Bronchial epithelial cell (primary cell): ENCODE measurements at regions not wholly inside any gene's neighbourhood (a gene's known extent, or its start where the extent isn't known, plus 50 kb on each side); places are given as distances from the start of the nearest gene placed in this dataset.

ENCODE experiments used
- DNase-seq: peaks from one replicate; pipeline ENCODE4 v3.0.0-alpha.2; 2010; ENCODE audit warnings: low read depth
- FAIRE-seq: peaks from 2 replicates; lab custom pipeline; 2011; peaks lifted over from hg19 to GRCh38; lab: Jason Lieb, UNC
- H3K27me3 ChIP-seq: 2 replicates; pipeline ENCODE4 v1.5.1; 2011; ENCODE audit warnings: low read length; ENCODE audit not compliant: control insufficient read depth, insufficient read depth
- H3K36me3 ChIP-seq: 2 replicates; pipeline ENCODE4 v1.5.1; 2011; ENCODE audit warnings: low read length; ENCODE audit not compliant: control insufficient read depth, insufficient read depth
- H3K4me3 ChIP-seq: 2 replicates; pipeline ENCODE4 v1.5.1; 2011; ENCODE audit warnings: mild to moderate bottlenecking, low read depth, low read length, control low read depth
- TF ChIP-seq, protein P1 (sequence below): IDR thresholded peaks from 2 replicates; pipeline ENCODE4 v1.5.1; 2011; ENCODE audit warnings: mild to moderate bottlenecking, moderate library complexity, low read length, control low read depth, inconsistent platforms; ENCODE audit not compliant: insufficient read depth, severe bottlenecking

DNA sequence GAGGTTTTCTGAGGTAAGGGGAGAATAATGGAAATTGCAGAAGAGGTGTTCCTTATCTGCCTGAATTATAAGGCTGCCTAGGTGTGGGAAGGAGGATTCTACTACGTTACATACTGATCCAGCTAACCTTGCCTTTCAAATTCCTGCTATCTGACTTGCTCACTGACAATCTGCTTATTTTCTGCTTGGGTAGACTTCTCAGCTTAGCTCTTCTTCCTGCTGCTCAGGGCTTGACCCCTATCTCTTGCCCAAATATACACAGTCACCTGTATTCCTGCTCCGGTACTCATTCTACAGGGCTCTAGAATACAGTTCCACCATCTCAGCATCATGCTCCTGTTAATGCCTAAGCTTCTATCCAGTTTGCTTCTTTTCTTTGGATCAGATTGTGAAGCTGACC, 1607.6 kb downstream of the OLFM4 start:
- no peak for FAIRE-seq
- TF ChIP-seq, protein P1, sequence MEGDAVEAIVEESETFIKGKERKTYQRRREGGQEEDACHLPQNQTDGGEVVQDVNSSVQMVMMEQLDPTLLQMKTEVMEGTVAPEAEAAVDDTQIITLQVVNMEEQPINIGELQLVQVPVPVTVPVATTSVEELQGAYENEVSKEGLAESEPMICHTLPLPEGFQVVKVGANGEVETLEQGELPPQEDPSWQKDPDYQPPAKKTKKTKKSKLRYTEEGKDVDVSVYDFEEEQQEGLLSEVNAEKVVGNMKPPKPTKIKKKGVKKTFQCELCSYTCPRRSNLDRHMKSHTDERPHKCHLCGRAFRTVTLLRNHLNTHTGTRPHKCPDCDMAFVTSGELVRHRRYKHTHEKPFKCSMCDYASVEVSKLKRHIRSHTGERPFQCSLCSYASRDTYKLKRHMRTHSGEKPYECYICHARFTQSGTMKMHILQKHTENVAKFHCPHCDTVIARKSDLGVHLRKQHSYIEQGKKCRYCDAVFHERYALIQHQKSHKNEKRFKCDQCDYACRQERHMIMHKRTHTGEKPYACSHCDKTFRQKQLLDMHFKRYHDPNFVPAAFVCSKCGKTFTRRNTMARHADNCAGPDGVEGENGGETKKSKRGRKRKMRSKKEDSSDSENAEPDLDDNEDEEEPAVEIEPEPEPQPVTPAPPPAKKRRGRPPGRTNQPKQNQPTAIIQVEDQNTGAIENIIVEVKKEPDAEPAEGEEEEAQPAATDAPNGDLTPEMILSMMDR = no peak
- Histone ChIP-seq H3K27me3 (no peaks in the 10 kb centered on the region), H3K36me3 (no peaks in the 10 kb centered on the region), H3K4me3 (no peak overlapping the region)
- no peak for DNase-seq

DNA sequence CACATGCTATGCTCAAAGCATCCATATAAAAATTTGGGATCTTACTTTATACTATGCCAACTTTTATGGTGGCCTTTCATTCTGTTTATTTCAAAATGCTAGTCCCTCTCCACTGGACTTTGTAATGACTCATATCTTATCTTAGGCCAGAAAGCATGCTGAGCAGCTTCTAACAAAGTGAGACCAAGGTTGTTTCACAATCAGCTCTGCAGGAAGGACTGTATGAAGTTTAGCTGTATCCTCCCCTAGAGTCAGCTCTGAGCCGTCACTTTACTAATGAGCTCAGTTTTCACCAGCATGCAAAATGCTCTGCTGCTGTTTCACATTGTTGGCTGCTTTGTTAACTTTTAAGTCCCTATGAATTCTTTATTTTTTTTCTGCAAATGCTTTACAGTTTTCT, 1608.8 kb downstream of the OLFM4 start:
- DNase-seq (peak; percentile 44), FAIRE-seq (no peak)
- TF ChIP-seq, protein P1 = no peak
- no peaks in the 10 kb centered on the region for H3K27me3 ChIP-seq
- H3K36me3 ChIP-seq = no peaks in the 10 kb centered on the region
- no peak overlapping the region for H3K4me3 ChIP-seq

DNA sequence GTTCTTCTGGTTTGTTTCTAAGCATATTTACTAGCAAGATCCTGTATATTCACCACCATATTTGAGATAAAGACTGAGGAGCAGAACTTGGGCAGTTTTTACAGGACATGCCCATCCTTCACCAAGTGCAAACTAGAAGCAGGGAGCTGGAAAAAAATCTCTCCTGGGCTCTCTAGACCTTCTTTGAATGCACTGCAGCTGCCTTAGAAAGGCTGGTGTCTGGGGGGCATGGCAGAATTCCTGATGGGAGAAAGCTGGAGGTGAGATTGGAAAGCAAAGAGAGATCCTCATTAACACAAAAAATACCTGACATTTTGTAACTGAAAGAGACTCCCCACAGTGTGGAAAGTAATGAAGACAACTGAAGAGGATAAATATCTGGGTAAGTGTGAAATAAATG, 1612.1 kb downstream of the OLFM4 start:
- H3K4me3 ChIP-seq = no peak overlapping the region
- TF ChIP-seq, protein P1 = no peak

DNA sequence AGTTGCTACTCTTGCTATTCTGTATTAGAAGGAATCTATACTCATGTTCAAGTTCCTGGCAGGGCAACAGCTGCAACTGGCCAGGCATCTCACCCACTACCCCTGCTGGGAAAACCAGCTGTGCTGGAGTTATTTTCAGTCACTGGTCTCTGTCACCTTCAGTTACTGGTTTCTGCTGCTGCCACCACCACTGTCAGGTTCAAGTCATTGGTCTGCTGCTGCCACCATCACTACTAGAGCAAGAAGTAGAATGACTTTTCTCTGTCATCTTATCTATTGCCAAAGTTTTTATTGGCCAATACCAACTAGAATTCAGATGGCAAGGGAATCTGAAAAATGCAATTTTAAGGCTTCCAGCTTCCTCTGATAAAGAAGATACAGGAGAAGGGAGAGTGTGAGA, 1615.2 kb downstream of the OLFM4 start:
- FAIRE-seq (no peak), DNase-seq (no peak)
- Histone ChIP-seq H3K4me3 (no peak overlapping the region), H3K27me3 (no peaks in the 10 kb centered on the region), H3K36me3 (no peaks in the 10 kb centered on the region)
- TF ChIP-seq, protein P1 = no peak

More for the DNA sequence above, 1612.1 kb downstream of the OLFM4 start:
- H3K36me3 ChIP-seq = no peaks in the 10 kb centered on the region
- no peaks in the 10 kb centered on the region for H3K27me3 ChIP-seq
- FAIRE-seq = no peak
- DNase-seq = no peak

DNA sequence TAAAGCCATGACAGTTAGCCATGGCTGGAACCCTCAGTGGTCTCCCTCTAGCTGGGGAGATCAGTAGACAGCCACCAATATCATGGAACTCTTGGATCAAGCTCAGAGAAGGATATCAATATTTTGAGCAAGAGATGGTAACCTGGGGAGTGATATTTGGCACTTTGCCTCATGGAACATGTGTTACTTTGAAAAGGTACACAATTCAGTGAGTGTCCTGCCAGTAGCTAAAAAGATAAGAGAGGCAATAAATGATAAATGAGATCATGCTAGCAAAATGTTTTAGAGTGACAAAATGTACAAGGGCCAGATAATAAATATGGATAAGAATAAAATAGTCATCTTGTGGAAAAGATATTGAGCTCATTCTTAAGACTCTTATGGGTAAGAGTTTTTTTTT, 1618.7 kb downstream of the OLFM4 start:
- no peaks in the 10 kb centered on the region for H3K27me3 ChIP-seq
- FAIRE-seq = no peak
- H3K4me3 ChIP-seq = no peak overlapping the region
- TF ChIP-seq, protein P1 = no peak
- no peak for DNase-seq
- no peaks in the 10 kb centered on the region for H3K36me3 ChIP-seq

DNA sequence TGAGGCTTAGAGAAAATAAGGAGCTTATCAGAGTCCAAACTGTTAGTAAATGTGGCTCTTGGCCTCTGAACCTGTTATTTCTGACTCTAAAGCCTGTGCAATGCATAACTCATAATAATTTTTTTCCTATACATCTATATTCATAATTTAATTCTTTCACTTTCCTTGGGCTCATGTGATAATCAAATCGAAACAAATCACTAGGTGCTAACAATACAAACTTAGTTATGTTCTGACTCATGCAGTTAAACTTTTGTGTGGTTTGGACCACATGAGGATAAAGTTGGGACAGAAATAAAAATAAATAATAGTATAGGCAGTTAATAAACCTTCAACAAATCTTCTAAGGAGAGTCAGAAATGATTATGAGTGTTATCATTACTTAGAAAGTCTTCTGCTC, 1629.0 kb downstream of the OLFM4 start:
- FAIRE-seq (no peak), DNase-seq (no peak)
- H3K27me3 ChIP-seq = no peaks in the 10 kb centered on the region
- no peaks in the 10 kb centered on the region for H3K36me3 ChIP-seq
- TF ChIP-seq, protein P1 = no peak
- no peak overlapping the region for H3K4me3 ChIP-seq
